Common myeloid progenitor, CD34-positive (primary cell): ENCODE measurements at regions not wholly inside any gene's neighbourhood (a gene's known extent, or its start where the extent isn't known, plus 50 kb on each side); places are given as distances from the start of the nearest gene placed in this dataset.

Experiments
- CTCF ChIA-PET: fragments of 350-600 bp; sonication (Branson Sonifier 250); formaldehyde crosslinking; loops from one replicate; lab custom pipeline; 2021; ENCODE audit warnings: antibody characterized with exemption; lab: Charles Lee
- POLR2A ChIA-PET: fragments of 350-600 bp; sonication (Branson Sonifier 250); formaldehyde crosslinking; loops from one replicate; lab custom pipeline; 2021; ENCODE audit warnings: antibody characterized with exemption; lab: Charles Lee
- DNase-seq, 3 donors: peaks; one replicate each; pipeline versions ENCODE4 v3.0.0 to v3.0.0-alpha.2; 2013
- H3K27ac ChIP-seq, 2 experiments: 1 replicate in 1 of 2; 2 replicates in 1 of 2; pipeline ENCODE4 v1.7.0; 2013; ENCODE audit warnings: inconsistent platforms in 2 of 2, low read length in 2 of 2, mild to moderate bottlenecking in 2 of 2, low read depth in 1 of 2, moderate library complexity in 1 of 2; ENCODE audit not compliant: severe bottlenecking in 2 of 2, insufficient read depth in 1 of 2, poor library complexity in 1 of 2
- H3K27me3 ChIP-seq, 5 experiments: replicated peaks in 2 of 5; 1 replicate in 3 of 5; 2 replicates in 2 of 5; pipeline versions ENCODE4 v1.6.1 to v1.7.0; 2013; ENCODE audit warnings: low read length in 4 of 5, mild to moderate bottlenecking in 2 of 5, moderate library complexity in 2 of 5, inconsistent platforms in 1 of 5; ENCODE audit not compliant: insufficient read depth in 5 of 5, control insufficient read depth in 4 of 5
- H3K36me3 ChIP-seq, 4 experiments: 1 replicate in 2 of 4; 2 replicates in 2 of 4; pipeline versions ENCODE4 v1.6.1 to v1.7.0; 2013; ENCODE audit warnings: low read length in 3 of 4, control low read depth in 1 of 4, mild to moderate bottlenecking in 1 of 4; ENCODE audit not compliant: control insufficient read depth in 4 of 4, insufficient read depth in 4 of 4
- H3K4me1 ChIP-seq, 4 experiments: 1 replicate in 3 of 4; 2 replicates in 1 of 4; pipeline versions ENCODE4 v1.6.1 to v1.7.1; 2013; ENCODE audit warnings: low read length in 3 of 4, mild to moderate bottlenecking in 3 of 4, control low read depth in 1 of 4, inconsistent platforms in 1 of 4, moderate library complexity in 1 of 4; ENCODE audit not compliant: control insufficient read depth in 4 of 4, insufficient read depth in 4 of 4; ENCODE audit errors: control extremely low read depth in 1 of 4
- H3K4me3 ChIP-seq, 7 experiments: 1 replicate in 4 of 7; 2 replicates in 3 of 7; pipeline versions ENCODE4 v1.5.1 to v1.7.0; 2013; ENCODE audit warnings: mild to moderate bottlenecking in 7 of 7, low read length in 6 of 7, moderate library complexity in 6 of 7, inconsistent platforms in 2 of 7, low read depth in 2 of 7, control low read depth in 1 of 7; ENCODE audit not compliant: insufficient read depth in 4 of 7, control insufficient read depth in 1 of 7; ENCODE audit errors: extremely low read depth in 1 of 7
- H3K9me3 ChIP-seq, 5 experiments: 1 replicate in 4 of 5; 2 replicates in 1 of 5; pipeline versions ENCODE4 v1.6.1 to v1.7.1; 2013; ENCODE audit warnings: low read length in 4 of 5, mild to moderate bottlenecking in 2 of 5, inconsistent platforms in 1 of 5, low read depth in 1 of 5, moderate library complexity in 1 of 5; ENCODE audit not compliant: control insufficient read depth in 4 of 5, insufficient read depth in 2 of 5; ENCODE audit errors: control extremely low read depth in 1 of 5
- WGBS: methylation state at CpG from one replicate; pipeline ENCODE4 v1.1.5; 2013; ENCODE audit not compliant: insufficient coverage; 5-methylcytosine and 5-hydroxymethylcytosine counted together

GRCh38 chr4:179536694-179537093 is 2094.5 kb upstream of the AGA start:
- WGBS, result 94% methylated on average over 2 of the region's 3 CpGs
- CTCF ChIA-PET, result no interaction called here
- Histone ChIP-seq H3K4me1 (no peaks in the 10 kb centered on the region), H3K27ac (no peak overlapping the region), H3K36me3 (no peaks in the 10 kb centered on the region), H3K27me3 (no peaks in the 10 kb centered on the region), H3K9me3 (no peaks in the 10 kb centered on the region), H3K4me3 (no peak overlapping the region)
- no peak for DNase-seq
- POLR2A ChIA-PET, result no interaction called here

- H3K4me3 ChIP-seq, result no peak overlapping the region
- no CpG with 5 or more reads among the region's 3 CpGs for WGBS
- no peaks in the 10 kb centered on the region for H3K36me3 ChIP-seq
- H3K27ac ChIP-seq, result no peak overlapping the region
- no peaks in the 10 kb centered on the region for H3K4me1 ChIP-seq
- no peaks in the 10 kb centered on the region for H3K27me3 ChIP-seq
- ChIA-PET CTCF (no interaction called here), POLR2A (no interaction called here)
- H3K9me3 ChIP-seq, result no peaks in the 10 kb centered on the region
- no peak for DNase-seq
Measured at GRCh38 chr4:179539641-179540040, 2097.4 kb upstream of the AGA start.

- DNase-seq, result no peak
- H3K27ac ChIP-seq, result no peak overlapping the region
- H3K36me3 ChIP-seq, result no peaks in the 10 kb centered on the region
- POLR2A ChIA-PET, result no interaction called here
- CTCF ChIA-PET, result no interaction called here
- H3K4me1 ChIP-seq, result no peaks in the 10 kb centered on the region
- no peaks in the 10 kb centered on the region for H3K9me3 ChIP-seq
- no peak overlapping the region for H3K4me3 ChIP-seq
- 98% methylated on average over 6 of the region's 6 CpGs for WGBS
- no peaks in the 10 kb centered on the region for H3K27me3 ChIP-seq
Measured at GRCh38 chr4:179543771-179544170, 2101.5 kb upstream of the AGA start.

- Histone ChIP-seq H3K4me3 (no peak overlapping the region), H3K9me3 (no peaks in the 10 kb centered on the region), H3K27ac (no peak overlapping the region), H3K4me1 (no peaks in the 10 kb centered on the region), H3K27me3 (no peaks in the 10 kb centered on the region), H3K36me3 (no peaks in the 10 kb centered on the region)
- no CpG with 5 or more reads among the region's 1 CpG for WGBS
- DNase-seq, result no peak
- POLR2A ChIA-PET, result no interaction called here
- CTCF ChIA-PET, result no interaction called here
Measured at GRCh38 chr4:179544496-179544895, 2102.3 kb upstream of the AGA start.

- CTCF ChIA-PET, result no interaction called here
- no peaks in the 10 kb centered on the region for H3K4me1 ChIP-seq
- no peaks in the 10 kb centered on the region for H3K9me3 ChIP-seq
- no peak overlapping the region for H3K4me3 ChIP-seq
- WGBS, result 100% methylated on average over 2 of the region's 2 CpGs
- POLR2A ChIA-PET, result no interaction called here
- H3K27ac ChIP-seq, result no peak overlapping the region
- no peaks in the 10 kb centered on the region for H3K36me3 ChIP-seq
- no peak for DNase-seq
- no peaks in the 10 kb centered on the region for H3K27me3 ChIP-seq
Measured at GRCh38 chr4:179552131-179552530, 2109.9 kb upstream of the AGA start.

- no peak for DNase-seq
- ChIA-PET POLR2A (interaction anchor here (0.6 kb wide), 1 partner anchor 107 kb away, joined by 3 read pairs; no protein-coding TSS in a partner anchor), CTCF (no interaction called here)
- no peak overlapping the region for H3K27ac ChIP-seq
- no peaks in the 10 kb centered on the region for H3K27me3 ChIP-seq
- peaks cover 0 to 2% (median 0%) of the 10 kb centered on the region in 5 experiments for H3K9me3 ChIP-seq
- 83% methylated on average over 3 of the region's 4 CpGs for WGBS
- H3K36me3 ChIP-seq, result no peaks in the 10 kb centered on the region
- H3K4me3 ChIP-seq, result no peak overlapping the region
- H3K4me1 ChIP-seq, result no peaks in the 10 kb centered on the region
Measured at GRCh38 chr4:179563741-179564140, 2121.5 kb upstream of the AGA start.

GRCh38 chr4:179569549-179569948 is 2127.3 kb upstream of the AGA start:
- H3K27ac ChIP-seq, result no peak overlapping the region
- no peak for DNase-seq
- no peak overlapping the region for H3K4me3 ChIP-seq
- 69% methylated on average over 2 of the region's 2 CpGs for WGBS
- peaks cover 0 to 17% (median 5%) of the 10 kb centered on the region in 5 experiments for H3K9me3 ChIP-seq
- H3K27me3 ChIP-seq, result no peaks in the 10 kb centered on the region
- ChIA-PET CTCF (no interaction called here), POLR2A (no interaction called here)
- no peaks in the 10 kb centered on the region for H3K4me1 ChIP-seq
- H3K36me3 ChIP-seq, result no peaks in the 10 kb centered on the region
